ENCODE measurements at regions not wholly inside any gene's neighbourhood (a gene's known extent, or its start where the extent isn't known, plus 50 kb on each side); places are given as distances from the start of the nearest gene placed in this dataset.

GRCh38 chr16:64147941-64148340 lies 973.9 kb downstream of the CDH11 start:
- DNase-seq (no peak), ATAC-seq (ENCODE audit: poor library complexity) (no peak)
- H3K36me3 ChIP-seq (ENCODE audit: insufficient read depth, low read length): no peaks in the 10 kb centered on the region
- no peaks in the 10 kb centered on the region for H3K4me1 ChIP-seq (ENCODE audit: insufficient read depth, low read length)
- peaks cover 0 to 7% of the 10 kb centered on the region in 2 experiments for H3K9me3 ChIP-seq (ENCODE audit: control insufficient read depth in 1 of 2, insufficient read depth in 1 of 2, low read length in 2 of 2)
- Mint-ChIP-seq H3K4me3 (no peak overlapping the region), H3K27me3 (no peaks in the 10 kb centered on the region), H3K36me3 (ENCODE audit: low read depth) (no peaks in the 10 kb centered on the region), H3K9me3 (peaks cover 4% of the 10 kb centered on the region), H3K27ac (no peak overlapping the region), H3K4me1 (ENCODE audit: low read depth) (no peaks in the 10 kb centered on the region)
- no peak overlapping the region for H3K27ac ChIP-seq (ENCODE audit: low read depth in 1 of 2, low read length in 2 of 2)
- H3K27me3 ChIP-seq (ENCODE audit: control insufficient read depth in 1 of 2, insufficient read depth in 2 of 2, low read length in 2 of 2): no peaks in the 10 kb centered on the region
- H3K4me3 ChIP-seq (ENCODE audit: low read length): no peak overlapping the region
- ChIA-PET CTCF (no interaction called here), POLR2A (no interaction called here)
- intact Hi-C loops (cut with DNase I, micrococcal nuclease): no loop called here
- no peak for TF ChIP-seq CTCF (IDR thresholded peaks at IDR 0.05)

DNA sequence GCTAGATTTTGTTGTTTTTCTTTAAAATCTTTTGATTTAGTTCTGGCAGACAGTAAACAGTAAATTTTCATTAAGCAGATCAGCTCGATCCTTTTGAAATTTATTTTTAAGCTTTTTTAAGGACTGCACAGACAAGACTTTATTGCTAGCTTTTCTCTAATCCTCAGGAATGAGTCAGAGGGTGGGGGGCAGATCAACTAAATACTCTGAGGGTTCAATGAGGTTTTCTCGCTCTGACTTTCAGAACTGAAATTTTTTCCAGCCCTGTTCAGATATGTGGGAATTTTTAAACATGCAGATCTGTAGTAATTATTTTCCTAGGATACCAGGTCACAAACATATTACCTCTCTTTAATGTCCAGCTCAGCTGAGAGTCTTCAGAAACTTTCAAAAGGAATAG lies 977.2 kb downstream of the CDH11 start:
- no peak overlapping the region for H3K4me3 ChIP-seq (ENCODE audit: low read length)
- no peak overlapping the region for H3K27ac ChIP-seq (ENCODE audit: low read depth in 1 of 2, low read length in 2 of 2)
- ChIA-PET CTCF (no interaction called here), POLR2A (no interaction called here)
- no peaks in the 10 kb centered on the region for H3K36me3 ChIP-seq (ENCODE audit: insufficient read depth, low read length)
- TF ChIP-seq CTCF (IDR thresholded peaks at IDR 0.05): no peak
- Mint-ChIP-seq H3K36me3 (ENCODE audit: low read depth) (no peaks in the 10 kb centered on the region), H3K4me1 (ENCODE audit: low read depth) (no peaks in the 10 kb centered on the region), H3K27ac (no peak overlapping the region), H3K9me3 (peaks cover 6% of the 10 kb centered on the region), H3K27me3 (no peaks in the 10 kb centered on the region), H3K4me3 (no peak overlapping the region)
- ATAC-seq (ENCODE audit: poor library complexity) (no peak), DNase-seq (no peak)
- H3K27me3 ChIP-seq (ENCODE audit: control insufficient read depth in 1 of 2, insufficient read depth in 2 of 2, low read length in 2 of 2): no peaks in the 10 kb centered on the region
- H3K9me3 ChIP-seq (ENCODE audit: control insufficient read depth in 1 of 2, insufficient read depth in 1 of 2, low read length in 2 of 2): peaks cover 0 to 6% of the 10 kb centered on the region in 2 experiments
- H3K4me1 ChIP-seq (ENCODE audit: insufficient read depth, low read length): no peaks in the 10 kb centered on the region
- intact Hi-C loops (cut with DNase I, micrococcal nuclease): no loop called here

DNA sequence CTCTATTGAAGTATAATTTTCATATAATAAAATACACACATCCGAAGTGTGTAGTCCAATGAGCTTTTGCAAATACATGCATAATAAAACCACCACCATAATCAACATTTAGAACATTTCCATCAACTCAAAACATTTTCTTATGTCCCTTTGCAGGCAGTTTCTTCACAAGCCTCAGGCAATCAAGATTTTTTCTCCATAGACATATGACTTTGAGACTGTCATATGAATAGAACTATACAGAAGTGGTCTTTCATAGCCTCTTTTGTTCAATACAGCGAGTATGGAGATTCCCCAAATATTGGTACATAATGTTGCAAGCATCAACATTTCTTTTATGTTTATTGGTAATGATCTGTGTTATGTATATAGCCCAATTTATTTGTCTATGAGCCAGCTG lies 983.2 kb downstream of the CDH11 start:
- CTCF ChIA-PET: no interaction called here
- H3K9me3 ChIP-seq (ENCODE audit: control insufficient read depth in 1 of 2, insufficient read depth in 1 of 2, low read length in 2 of 2): peaks cover 0 to 6% of the 10 kb centered on the region in 2 experiments
- POLR2A ChIA-PET: no interaction called here
- H3K27me3 ChIP-seq (ENCODE audit: control insufficient read depth in 1 of 2, insufficient read depth in 2 of 2, low read length in 2 of 2): no peaks in the 10 kb centered on the region
- Mint-ChIP-seq H3K27me3 (no peaks in the 10 kb centered on the region), H3K9me3 (peaks cover 12% of the 10 kb centered on the region), H3K4me1 (ENCODE audit: low read depth) (no peaks in the 10 kb centered on the region), H3K27ac (no peak overlapping the region), H3K4me3 (no peak overlapping the region), H3K36me3 (ENCODE audit: low read depth) (no peaks in the 10 kb centered on the region)
- no peak overlapping the region for H3K27ac ChIP-seq (ENCODE audit: low read depth in 1 of 2, low read length in 2 of 2)
- H3K36me3 ChIP-seq (ENCODE audit: insufficient read depth, low read length): no peaks in the 10 kb centered on the region
- H3K4me3 ChIP-seq (ENCODE audit: low read length): no peak overlapping the region
- DNase-seq (no peak), ATAC-seq (ENCODE audit: poor library complexity) (no peak)
- TF ChIP-seq CTCF (IDR thresholded peaks at IDR 0.05): no peak
- no peaks in the 10 kb centered on the region for H3K4me1 ChIP-seq (ENCODE audit: insufficient read depth, low read length)
- intact Hi-C loops (cut with DNase I, micrococcal nuclease): no loop called here

All from CD4-positive, alpha-beta T cell (primary cell).